ENCODE measurements at regions not wholly inside any gene's neighbourhood (a gene's known extent, or its start where the extent isn't known, plus 50 kb on each side); places are given as distances from the start of the nearest gene placed in this dataset.

DNA sequence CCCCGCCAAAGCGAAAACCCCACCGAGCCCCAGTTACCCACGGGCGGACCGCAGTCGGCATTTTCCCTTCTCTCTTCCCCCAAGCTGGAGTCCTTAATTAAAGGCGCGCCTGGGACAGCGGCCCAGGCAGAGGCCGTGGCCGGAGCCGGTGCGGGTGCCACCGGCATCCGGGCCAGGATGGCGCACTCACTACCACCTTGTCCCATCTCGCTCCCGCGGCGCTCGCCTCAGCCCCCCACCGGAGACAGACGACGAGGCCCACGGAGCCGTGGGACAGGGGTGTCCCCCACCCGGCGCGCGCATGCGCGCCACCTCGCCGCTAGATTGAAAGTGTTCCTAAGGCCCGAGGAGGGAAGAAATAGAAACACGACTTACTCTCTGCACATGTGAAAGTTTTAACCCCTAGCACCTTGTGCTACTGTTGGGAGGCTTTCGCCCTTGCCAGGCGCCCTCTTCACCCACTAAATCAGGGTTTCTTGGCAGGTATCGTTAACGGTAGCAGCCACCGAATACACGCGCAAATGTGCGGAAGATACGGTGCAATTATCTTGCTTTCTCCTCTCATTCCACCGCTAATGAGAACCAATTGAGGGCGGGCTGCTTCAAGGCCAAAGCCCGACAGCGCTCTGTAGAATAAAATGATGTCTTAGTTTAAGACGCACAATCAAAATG, 64.3 kb upstream of the CCDC160 start:
- TF ChIP-seq, protein P1, sequence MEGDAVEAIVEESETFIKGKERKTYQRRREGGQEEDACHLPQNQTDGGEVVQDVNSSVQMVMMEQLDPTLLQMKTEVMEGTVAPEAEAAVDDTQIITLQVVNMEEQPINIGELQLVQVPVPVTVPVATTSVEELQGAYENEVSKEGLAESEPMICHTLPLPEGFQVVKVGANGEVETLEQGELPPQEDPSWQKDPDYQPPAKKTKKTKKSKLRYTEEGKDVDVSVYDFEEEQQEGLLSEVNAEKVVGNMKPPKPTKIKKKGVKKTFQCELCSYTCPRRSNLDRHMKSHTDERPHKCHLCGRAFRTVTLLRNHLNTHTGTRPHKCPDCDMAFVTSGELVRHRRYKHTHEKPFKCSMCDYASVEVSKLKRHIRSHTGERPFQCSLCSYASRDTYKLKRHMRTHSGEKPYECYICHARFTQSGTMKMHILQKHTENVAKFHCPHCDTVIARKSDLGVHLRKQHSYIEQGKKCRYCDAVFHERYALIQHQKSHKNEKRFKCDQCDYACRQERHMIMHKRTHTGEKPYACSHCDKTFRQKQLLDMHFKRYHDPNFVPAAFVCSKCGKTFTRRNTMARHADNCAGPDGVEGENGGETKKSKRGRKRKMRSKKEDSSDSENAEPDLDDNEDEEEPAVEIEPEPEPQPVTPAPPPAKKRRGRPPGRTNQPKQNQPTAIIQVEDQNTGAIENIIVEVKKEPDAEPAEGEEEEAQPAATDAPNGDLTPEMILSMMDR (IDR thresholded peaks at IDR 0.05): no peak
- TF ChIP-seq POLR2A (IDR thresholded peaks at IDR 0.05): no peak
- no peak for TF ChIP-seq POLR2AphosphoS5 (IDR thresholded peaks at IDR 0.05)
- TF ChIP-seq EP300 (IDR thresholded peaks at IDR 0.05): no peak

Measured in sigmoid colon (tissue), 4 donors.